ENCODE measurements at regions not wholly inside any gene's neighbourhood (a gene's known extent, or its start where the extent isn't known, plus 50 kb on each side); places are given as distances from the start of the nearest gene placed in this dataset.

GRCh38 chr4:15143551-15143950, 141.3 kb downstream of the CPEB2 start:
- intact Hi-C loops (cut with DNase I) = no loop called here
- H3K4me3 ChIP-seq = no peak overlapping the region
- ATAC-seq (no peak), DNase-seq (no peak)
- no peak overlapping the region for H3K27ac ChIP-seq
- no peaks in the 10 kb centered on the region for H3K4me1 ChIP-seq
- H3K27me3 ChIP-seq (ENCODE audit: low read depth) = no peaks in the 10 kb centered on the region
- no peaks in the 10 kb centered on the region for H3K36me3 ChIP-seq
- no peaks in the 10 kb centered on the region for H3K9me3 ChIP-seq
- no peak for TF ChIP-seq CTCF (IDR thresholded peaks at IDR 0.05)

- Histone ChIP-seq H3K27ac (no peak overlapping the region), H3K36me3 (no peaks in the 10 kb centered on the region), H3K4me3 (no peak overlapping the region), H3K27me3 (ENCODE audit: low read depth) (no peaks in the 10 kb centered on the region), H3K4me1 (peaks cover 4% of the 10 kb centered on the region), H3K9me3 (no peaks in the 10 kb centered on the region)
- DNase-seq = no peak
- TF ChIP-seq CTCF (IDR thresholded peaks at IDR 0.05) = no peak
- ATAC-seq = no peak
- intact Hi-C loops (cut with DNase I) = no loop called here
Measured at GRCh38 chr4:15144249-15144966, 142.1 kb downstream of the CPEB2 start.

- no peak for DNase-seq
- Histone ChIP-seq H3K27me3 (ENCODE audit: low read depth) (no peaks in the 10 kb centered on the region), H3K9me3 (no peaks in the 10 kb centered on the region), H3K27ac (no peak overlapping the region), H3K36me3 (no peaks in the 10 kb centered on the region), H3K4me3 (no peak overlapping the region), H3K4me1 (peaks cover 9% of the 10 kb centered on the region)
- ATAC-seq = no peak
- intact Hi-C loops (cut with DNase I) = no loop called here
- TF ChIP-seq CTCF (IDR thresholded peaks at IDR 0.05) = no peak
Measured at GRCh38 chr4:15144967-15145295, 142.7 kb downstream of the CPEB2 start.

GRCh38 chr4:15145709-15146108, 143.4 kb downstream of the CPEB2 start:
- ATAC-seq (no peak), DNase-seq (no peak)
- Histone ChIP-seq H3K9me3 (no peaks in the 10 kb centered on the region), H3K36me3 (no peaks in the 10 kb centered on the region), H3K4me1 (peaks cover 12% of the 10 kb centered on the region), H3K27me3 (ENCODE audit: low read depth) (no peaks in the 10 kb centered on the region), H3K4me3 (no peak overlapping the region), H3K27ac (no peak overlapping the region)
- TF ChIP-seq CTCF (IDR thresholded peaks at IDR 0.05) = no peak
- intact Hi-C loops (cut with DNase I) = no loop called here

GRCh38 chr4:15147714-15148113, 145.4 kb downstream of the CPEB2 start:
- ATAC-seq (no peak), DNase-seq (no peak)
- no peak for TF ChIP-seq CTCF (IDR thresholded peaks at IDR 0.05)
- Histone ChIP-seq H3K27me3 (ENCODE audit: low read depth) (no peaks in the 10 kb centered on the region), H3K27ac (no peak overlapping the region), H3K36me3 (no peaks in the 10 kb centered on the region), H3K4me3 (no peak overlapping the region), H3K4me1 (peaks cover 12% of the 10 kb centered on the region), H3K9me3 (no peaks in the 10 kb centered on the region)
- intact Hi-C loops (cut with DNase I) = no loop called here

Data from lower lobe of right lung (tissue), 2 donors.